GM19438 (cell line): ENCODE measurements at regions not wholly inside any gene's neighbourhood (a gene's known extent, or its start where the extent isn't known, plus 50 kb on each side); places are given as distances from the start of the nearest gene placed in this dataset.

Experiments used
- ATAC-seq: cut with Tn5 transposase; IDR thresholded peaks from one replicate; pipeline ENCODE4 v1.9.1; 2021; ENCODE audit warnings: low read depth; ENCODE audit not compliant: unreplicated experiment

- ATAC-seq, result no peak
These were observed 322.5 kb downstream of the DRD1 start for GRCh38 chr5:175121457-175121856.

- no peak for ATAC-seq
These were observed 323.6 kb downstream of the DRD1 start for GRCh38 chr5:175120412-175120811.

- no peak for ATAC-seq
These were observed 325.2 kb downstream of the DRD1 start for GRCh38 chr5:175118700-175119309.

GRCh38 chr5:175116466-175117048 lies 327.4 kb downstream of the DRD1 start:
- ATAC-seq, result no peak

- no peak for ATAC-seq
These were observed 328.2 kb downstream of the DRD1 start for GRCh38 chr5:175115831-175116230.

- ATAC-seq, result no peak
These were observed 330.0 kb downstream of the DRD1 start for GRCh38 chr5:175113947-175114346.

- no peak for ATAC-seq
These were observed 334.8 kb downstream of the DRD1 start for GRCh38 chr5:175109058-175109755.

GRCh38 chr5:175107865-175108264 lies 336.1 kb downstream of the DRD1 start:
- ATAC-seq, result no peak

GRCh38 chr5:175107028-175107588 lies 336.9 kb downstream of the DRD1 start:
- no peak for ATAC-seq

GRCh38 chr5:175104677-175105076 lies 339.3 kb downstream of the DRD1 start:
- no peak for ATAC-seq

GRCh38 chr5:175103746-175104145 lies 340.2 kb downstream of the DRD1 start:
- ATAC-seq, result no peak

- no peak for ATAC-seq
These were observed 341.3 kb downstream of the DRD1 start for GRCh38 chr5:175102717-175103116.

- ATAC-seq, result no peak
These were observed 345.7 kb downstream of the DRD1 start for GRCh38 chr5:175098301-175098700.

GRCh38 chr5:175096469-175097165 lies 347.4 kb downstream of the DRD1 start:
- ATAC-seq, result no peak

GRCh38 chr5:175094461-175094860 lies 349.5 kb downstream of the DRD1 start:
- no peak for ATAC-seq

GRCh38 chr5:175092691-175093090 lies 351.3 kb downstream of the DRD1 start:
- ATAC-seq, result no peak

- ATAC-seq, result no peak
These were observed 355.0 kb downstream of the DRD1 start for GRCh38 chr5:175088963-175089362.

GRCh38 chr5:175082866-175083590 lies 358.6 kb downstream of the MSX2 start:
- ATAC-seq, result no peak

- no peak for ATAC-seq
These were observed 358.0 kb downstream of the MSX2 start for GRCh38 chr5:175082346-175082745.

- no peak for ATAC-seq
These were observed 355.3 kb downstream of the MSX2 start for GRCh38 chr5:175079707-175080106.
